ENCODE measurements at regions not wholly inside any gene's neighbourhood (a gene's known extent, or its start where the extent isn't known, plus 50 kb on each side); places are given as distances from the start of the nearest gene placed in this dataset.

- no peak overlapping the region for H3K23ac ChIP-seq (ENCODE audit: low read length in 2 of 2)
- DNase-seq, result no peak
These were observed 1340.5 kb downstream of the ROBO1 start for GRCh38 chr3:78427303-78427702.

GRCh38 chr3:78430741-78431140, 1337.1 kb downstream of the ROBO1 start:
- H3K4ac ChIP-seq (ENCODE audit: low read depth in 1 of 2, low read length in 2 of 2), result no peak overlapping the region
- no CpG with 5 or more reads among the region's 1 CpG for WGBS

More at GRCh38 chr3:78427303-78427702, 1340.5 kb downstream of the ROBO1 start:
- no peak overlapping the region for H3K4me3 ChIP-seq (ENCODE audit: insufficient read depth in 1 of 2, low read depth in 1 of 2, low read length in 2 of 2)
- no peak overlapping the region for H3K14ac ChIP-seq (ENCODE audit: low read length in 2 of 2)
- no peak overlapping the region for H2BK5ac ChIP-seq (ENCODE audit: low read depth, low read length, poor library complexity, severe bottlenecking)
- no peak overlapping the region for H3K4ac ChIP-seq (ENCODE audit: low read depth in 1 of 2, low read length in 2 of 2)
- no peak overlapping the region for H2BK120ac ChIP-seq (ENCODE audit: low read depth, low read length)
- no peak overlapping the region for H2AK5ac ChIP-seq (ENCODE audit: low read length, severe bottlenecking)
- no peak overlapping the region for H4K91ac ChIP-seq (ENCODE audit: low read length)
- H4K8ac ChIP-seq (ENCODE audit: low read length), result no peak overlapping the region
- no peak overlapping the region for H2AFZ ChIP-seq (ENCODE audit: low read depth, low read length)
- no peak overlapping the region for H3K9ac ChIP-seq (ENCODE audit: low read length)
- no peaks in the 10 kb centered on the region for H3K9me3 ChIP-seq (ENCODE audit: control insufficient read depth, low read length)
- no peaks in the 10 kb centered on the region for H3K79me1 ChIP-seq (replicated peaks; ENCODE audit: low read length, poor library complexity, severe bottlenecking)
- no peaks in the 10 kb centered on the region for H3K36me3 ChIP-seq (ENCODE audit: control insufficient read depth in 1 of 2, insufficient read depth in 2 of 2, low read depth in 1 of 2, low read length in 2 of 2)
- H2BK15ac ChIP-seq (ENCODE audit: low read depth, poor library complexity, severe bottlenecking), result no peak overlapping the region
- H2BK12ac ChIP-seq (ENCODE audit: low read length in 2 of 2), result no peak overlapping the region
- no peaks in the 10 kb centered on the region for H3K27me3 ChIP-seq (ENCODE audit: control insufficient read depth in 1 of 2, insufficient read depth in 1 of 2, low read length in 2 of 2)
- no peak overlapping the region for H3K4me2 ChIP-seq (ENCODE audit: low read length, poor library complexity, severe bottlenecking)
- H3K18ac ChIP-seq (ENCODE audit: low read depth in 1 of 2, low read length in 2 of 2), result no peak overlapping the region
- no peak overlapping the region for H3K27ac ChIP-seq (ENCODE audit: low read length, poor library complexity, severe bottlenecking)
- no peaks in the 10 kb centered on the region for H3K4me1 ChIP-seq (ENCODE audit: control insufficient read depth, insufficient read depth, low read depth, low read length)

DNA sequence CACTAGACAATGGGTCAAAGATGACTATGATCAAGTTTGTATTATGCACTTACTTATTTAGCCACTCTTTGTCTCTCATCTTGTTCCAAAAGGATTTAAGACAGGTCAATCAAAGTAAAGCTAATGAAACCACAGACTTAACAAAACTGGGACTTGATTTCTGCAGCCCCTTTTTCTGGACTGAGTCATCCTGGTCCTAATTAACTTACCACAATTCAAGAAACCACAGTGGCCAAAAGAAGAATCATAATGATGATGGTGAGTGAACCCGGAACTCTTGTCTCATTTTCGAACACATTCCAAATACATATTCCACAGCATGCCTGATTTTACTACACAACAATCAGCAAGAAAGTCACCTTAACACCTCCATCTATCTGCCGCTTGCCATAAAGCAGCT, 1333.0 kb downstream of the ROBO1 start:
- Histone ChIP-seq H3K27ac (ENCODE audit: low read length, poor library complexity, severe bottlenecking) (no peak overlapping the region), H2BK15ac (ENCODE audit: low read depth, poor library complexity, severe bottlenecking) (no peak overlapping the region), H2AK5ac (ENCODE audit: low read length, severe bottlenecking) (no peak overlapping the region), H2AFZ (ENCODE audit: low read depth, low read length) (no peak overlapping the region), H3K23ac (ENCODE audit: low read length in 2 of 2) (no peak overlapping the region), H3K36me3 (ENCODE audit: control insufficient read depth in 1 of 2, insufficient read depth in 2 of 2, low read depth in 1 of 2, low read length in 2 of 2) (no peaks in the 10 kb centered on the region), H3K4ac (ENCODE audit: low read depth in 1 of 2, low read length in 2 of 2) (no peak overlapping the region), H3K14ac (ENCODE audit: low read length in 2 of 2) (no peak overlapping the region), H3K4me1 (ENCODE audit: control insufficient read depth, insufficient read depth, low read depth, low read length) (no peaks in the 10 kb centered on the region), H3K79me1 (replicated peaks; ENCODE audit: low read length, poor library complexity, severe bottlenecking) (no peaks in the 10 kb centered on the region), H3K18ac (ENCODE audit: low read depth in 1 of 2, low read length in 2 of 2) (no peak overlapping the region), H3K9ac (ENCODE audit: low read length) (no peak overlapping the region), H3K4me2 (ENCODE audit: low read length, poor library complexity, severe bottlenecking) (no peak overlapping the region), H4K8ac (ENCODE audit: low read length) (no peak overlapping the region), H3K9me3 (ENCODE audit: control insufficient read depth, low read length) (no peaks in the 10 kb centered on the region), H3K27me3 (ENCODE audit: control insufficient read depth in 1 of 2, insufficient read depth in 1 of 2, low read length in 2 of 2) (no peaks in the 10 kb centered on the region), H2BK5ac (ENCODE audit: low read depth, low read length, poor library complexity, severe bottlenecking) (no peak overlapping the region), H2BK12ac (ENCODE audit: low read length in 2 of 2) (no peak overlapping the region), H3K4me3 (ENCODE audit: insufficient read depth in 1 of 2, low read depth in 1 of 2, low read length in 2 of 2) (no peak overlapping the region), H2BK120ac (ENCODE audit: low read depth, low read length) (no peak overlapping the region), H4K91ac (ENCODE audit: low read length) (no peak overlapping the region)
- DNase-seq, result no peak
- 94% methylated on average over 3 of the region's 3 CpGs for WGBS

More at GRCh38 chr3:78430741-78431140, 1337.1 kb downstream of the ROBO1 start:
- Histone ChIP-seq H2BK12ac (ENCODE audit: low read length in 2 of 2) (no peak overlapping the region), H3K27me3 (ENCODE audit: control insufficient read depth in 1 of 2, insufficient read depth in 1 of 2, low read length in 2 of 2) (no peaks in the 10 kb centered on the region), H4K91ac (ENCODE audit: low read length) (no peak overlapping the region), H3K14ac (ENCODE audit: low read length in 2 of 2) (no peak overlapping the region), H3K23ac (ENCODE audit: low read length in 2 of 2) (no peak overlapping the region), H3K36me3 (ENCODE audit: control insufficient read depth in 1 of 2, insufficient read depth in 2 of 2, low read depth in 1 of 2, low read length in 2 of 2) (no peaks in the 10 kb centered on the region), H3K4me3 (ENCODE audit: insufficient read depth in 1 of 2, low read depth in 1 of 2, low read length in 2 of 2) (no peak overlapping the region), H3K4me2 (ENCODE audit: low read length, poor library complexity, severe bottlenecking) (no peak overlapping the region), H2AK5ac (ENCODE audit: low read length, severe bottlenecking) (no peak overlapping the region), H2BK15ac (ENCODE audit: low read depth, poor library complexity, severe bottlenecking) (no peak overlapping the region), H2AFZ (ENCODE audit: low read depth, low read length) (no peak overlapping the region), H3K27ac (ENCODE audit: low read length, poor library complexity, severe bottlenecking) (no peak overlapping the region), H4K8ac (ENCODE audit: low read length) (no peak overlapping the region), H2BK120ac (ENCODE audit: low read depth, low read length) (no peak overlapping the region), H3K9me3 (ENCODE audit: control insufficient read depth, low read length) (no peaks in the 10 kb centered on the region), H3K18ac (ENCODE audit: low read depth in 1 of 2, low read length in 2 of 2) (no peak overlapping the region), H3K4me1 (ENCODE audit: control insufficient read depth, insufficient read depth, low read depth, low read length) (no peaks in the 10 kb centered on the region), H3K79me1 (replicated peaks; ENCODE audit: low read length, poor library complexity, severe bottlenecking) (no peaks in the 10 kb centered on the region), H2BK5ac (ENCODE audit: low read depth, low read length, poor library complexity, severe bottlenecking) (no peak overlapping the region), H3K9ac (ENCODE audit: low read length) (no peak overlapping the region)
- no peak for DNase-seq

DNA sequence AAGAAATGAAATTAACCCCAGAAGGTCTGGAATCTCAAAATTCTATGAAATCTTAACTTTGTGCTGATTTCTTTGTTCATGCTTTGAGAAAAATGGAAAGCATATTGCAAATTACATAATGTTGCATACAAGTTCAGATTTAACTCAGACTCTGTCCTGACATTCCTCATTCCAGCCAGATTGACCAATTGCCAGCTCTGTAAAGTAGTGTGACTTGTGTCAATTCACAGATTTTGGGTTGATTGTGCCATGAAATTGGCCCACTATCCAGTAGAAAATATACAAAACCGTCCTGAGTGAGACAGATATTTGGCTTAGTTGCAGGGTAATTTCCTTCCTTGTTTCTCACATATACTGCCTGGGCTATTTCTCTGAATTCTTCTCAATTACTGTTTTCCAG, 1312.6 kb downstream of the ROBO1 start:
- no peak overlapping the region for H3K14ac ChIP-seq (ENCODE audit: low read length in 2 of 2)
- H3K23ac ChIP-seq (ENCODE audit: low read length in 2 of 2), result no peak overlapping the region
- 88% methylated on average over 1 of the region's 1 CpG for WGBS

More for the DNA sequence above, 1312.6 kb downstream of the ROBO1 start:
- no peak overlapping the region for H4K8ac ChIP-seq (ENCODE audit: low read length)
- no peak overlapping the region for H4K91ac ChIP-seq (ENCODE audit: low read length)
- no peak overlapping the region for H2BK12ac ChIP-seq (ENCODE audit: low read length in 2 of 2)
- no peak overlapping the region for H3K4me2 ChIP-seq (ENCODE audit: low read length, poor library complexity, severe bottlenecking)
- no peak overlapping the region for H3K4ac ChIP-seq (ENCODE audit: low read depth in 1 of 2, low read length in 2 of 2)
- H3K9me3 ChIP-seq (ENCODE audit: control insufficient read depth, low read length), result no peaks in the 10 kb centered on the region
- H3K18ac ChIP-seq (ENCODE audit: low read depth in 1 of 2, low read length in 2 of 2), result no peak overlapping the region
- no peaks in the 10 kb centered on the region for H3K4me1 ChIP-seq (ENCODE audit: control insufficient read depth, insufficient read depth, low read depth, low read length)
- no peak for DNase-seq
- no peak overlapping the region for H2BK120ac ChIP-seq (ENCODE audit: low read depth, low read length)
- no peaks in the 10 kb centered on the region for H3K36me3 ChIP-seq (ENCODE audit: control insufficient read depth in 1 of 2, insufficient read depth in 2 of 2, low read depth in 1 of 2, low read length in 2 of 2)
- no peak overlapping the region for H3K9ac ChIP-seq (ENCODE audit: low read length)
- no peaks in the 10 kb centered on the region for H3K27me3 ChIP-seq (ENCODE audit: control insufficient read depth in 1 of 2, insufficient read depth in 1 of 2, low read length in 2 of 2)
- no peaks in the 10 kb centered on the region for H3K79me1 ChIP-seq (replicated peaks; ENCODE audit: low read length, poor library complexity, severe bottlenecking)
- no peak overlapping the region for H3K27ac ChIP-seq (ENCODE audit: low read length, poor library complexity, severe bottlenecking)
- H2BK5ac ChIP-seq (ENCODE audit: low read depth, low read length, poor library complexity, severe bottlenecking), result no peak overlapping the region
- H2BK15ac ChIP-seq (ENCODE audit: low read depth, poor library complexity, severe bottlenecking), result no peak overlapping the region
- no peak overlapping the region for H3K4me3 ChIP-seq (ENCODE audit: insufficient read depth in 1 of 2, low read depth in 1 of 2, low read length in 2 of 2)
- H2AFZ ChIP-seq (ENCODE audit: low read depth, low read length), result no peak overlapping the region
- no peak overlapping the region for H2AK5ac ChIP-seq (ENCODE audit: low read length, severe bottlenecking)
